H9 (cell line): ENCODE measurements at regions not wholly inside any gene's neighbourhood (a gene's known extent, or its start where the extent isn't known, plus 50 kb on each side); places are given as distances from the start of the nearest gene placed in this dataset.

Experiments
- DNase-seq: peaks from one replicate; pipeline ENCODE4 v3.0.0-alpha.2; 2017
- H2AFZ ChIP-seq: one replicate; pipeline ENCODE4 v1.6.1; 2013; ENCODE audit warnings: mild to moderate bottlenecking, low read length, control low read depth, moderate library complexity
- H2AK5ac ChIP-seq: 2 replicates; pipeline ENCODE4 v1.6.1; 2013; ENCODE audit warnings: low read length, control low read depth, mixed read lengths; ENCODE audit not compliant: insufficient read length
- H2BK120ac ChIP-seq: one replicate; pipeline ENCODE4 v1.6.1; 2013; ENCODE audit warnings: low read depth, mild to moderate bottlenecking, low read length, control low read depth, inconsistent platforms; ENCODE audit not compliant: poor library complexity, severe bottlenecking
- H2BK12ac ChIP-seq: 2 replicates; pipeline ENCODE4 v1.6.1; 2013; ENCODE audit warnings: low read length, control low read depth, mixed read lengths, low read depth; ENCODE audit not compliant: insufficient read length
- H2BK15ac ChIP-seq: 2 replicates; pipeline ENCODE4 v1.6.1; 2013; ENCODE audit warnings: low read depth, low read length, control low read depth
- H2BK20ac ChIP-seq: one replicate; pipeline ENCODE4 v1.6.1; 2013; ENCODE audit warnings: low read depth, mild to moderate bottlenecking, low read length, control low read depth, inconsistent platforms; ENCODE audit not compliant: poor library complexity, severe bottlenecking
- H2BK5ac ChIP-seq: 2 replicates; pipeline ENCODE4 v1.6.1; 2013; ENCODE audit warnings: low read length, control low read depth, mixed read lengths; ENCODE audit not compliant: insufficient read length
- H3K14ac ChIP-seq: 2 replicates; pipeline ENCODE4 v1.6.1; 2013; ENCODE audit warnings: low read length, control low read depth; ENCODE audit not compliant: insufficient read depth
- H3K18ac ChIP-seq: 2 replicates; pipeline ENCODE4 v1.6.1; 2013; ENCODE audit warnings: low read depth, mild to moderate bottlenecking, mixed read lengths, low read length, control low read depth; ENCODE audit not compliant: insufficient read length
- H3K23ac ChIP-seq: 2 replicates; pipeline ENCODE4 v1.6.1; 2013; ENCODE audit warnings: low read length, control low read depth, mixed read lengths, low read depth; ENCODE audit not compliant: insufficient read length
- H3K23me2 ChIP-seq: 2 replicates; pipeline ENCODE4 v1.6.1; 2013; ENCODE audit warnings: low read depth, mild to moderate bottlenecking, mixed read lengths, low read length, control low read depth; ENCODE audit not compliant: insufficient read length, poor library complexity, severe bottlenecking
- H3K27ac ChIP-seq: 2 replicates; pipeline ENCODE4 v1.5.1; 2013; ENCODE audit warnings: low read length, control low read depth, mixed read lengths, low read depth; ENCODE audit not compliant: insufficient read length
- H3K27me3 ChIP-seq: 2 replicates; pipeline ENCODE4 v1.6.1; 2013; ENCODE audit warnings: low read length, control low read depth, inconsistent platforms; ENCODE audit not compliant: insufficient read depth
- H3K4ac ChIP-seq: 2 replicates; pipeline ENCODE4 v1.6.1; 2013; ENCODE audit warnings: low read depth, mild to moderate bottlenecking, control low read depth, inconsistent platforms, low read length, moderate library complexity
- H3K4me1 ChIP-seq: 2 replicates; pipeline ENCODE4 v1.6.1; 2013; ENCODE audit warnings: low read length, control low read depth, inconsistent platforms; ENCODE audit not compliant: insufficient read depth
- H3K4me2 ChIP-seq: 2 replicates; pipeline ENCODE4 v1.6.1; 2013; ENCODE audit warnings: low read length, control low read depth, mixed read lengths; ENCODE audit not compliant: insufficient read length, insufficient read depth
- H3K56ac ChIP-seq: 2 replicates; pipeline ENCODE4 v1.6.1; 2013; ENCODE audit warnings: low read depth, mild to moderate bottlenecking, mixed read lengths, low read length, control low read depth; ENCODE audit not compliant: insufficient read length
- H3K79me1 ChIP-seq: 2 replicates; pipeline ENCODE4 v1.6.1; 2013; ENCODE audit warnings: low read depth, mild to moderate bottlenecking, moderate library complexity, low read length, control low read depth, inconsistent platforms; ENCODE audit not compliant: insufficient read depth, poor library complexity, severe bottlenecking
- H3K79me2 ChIP-seq: 2 replicates; pipeline ENCODE4 v1.6.1; 2013; ENCODE audit warnings: low read length, control low read depth, inconsistent platforms; ENCODE audit not compliant: insufficient read depth
- H3K9ac ChIP-seq: 2 replicates; pipeline ENCODE4 v1.6.1; 2013; ENCODE audit warnings: low read length, control low read depth, mixed read lengths; ENCODE audit not compliant: insufficient read length; ENCODE audit errors: extremely low read depth
- H3K9me3 ChIP-seq: one replicate; pipeline ENCODE4 v1.6.1; 2013; ENCODE audit warnings: low read depth, low read length, inconsistent platforms; ENCODE audit not compliant: control insufficient read depth
- H3T11ph ChIP-seq: one replicate; pipeline ENCODE4 v1.6.1; 2013; ENCODE audit warnings: mild to moderate bottlenecking, low read length, control low read depth, inconsistent platforms
- H4K20me1 ChIP-seq: one replicate; pipeline ENCODE4 v1.6.1; 2013; ENCODE audit not compliant: control insufficient read depth, insufficient read length, insufficient read depth
- H4K5ac ChIP-seq: 2 replicates; pipeline ENCODE4 v1.6.1; 2013; ENCODE audit warnings: low read depth, mild to moderate bottlenecking, mixed read lengths, low read length, control low read depth; ENCODE audit not compliant: insufficient read length
- H4K8ac ChIP-seq: replicated peaks from 2 replicates; pipeline ENCODE4 v1.6.1; 2013; ENCODE audit warnings: low read length, control low read depth, mixed read lengths, low read depth; ENCODE audit not compliant: insufficient read length
- H4K91ac ChIP-seq: 2 replicates; pipeline ENCODE4 v1.6.1; 2013; ENCODE audit warnings: low read depth, mild to moderate bottlenecking, moderate library complexity, mixed read lengths, low read length, control low read depth; ENCODE audit not compliant: insufficient read length
- H3K27ac Mint-ChIP-seq, 3 experiments: 2 replicates in 2 of 3; 3 replicates in 1 of 3; pipeline ENCODE4 v1.8.0; 2020 to 2021; ENCODE audit warnings: mixed read lengths in 3 of 3, mild to moderate bottlenecking in 1 of 3, moderate library complexity in 1 of 3
- H3K27me3 Mint-ChIP-seq: 2 replicates; pipeline ENCODE4 v1.8.0; 2021; ENCODE audit warnings: low read depth, mild to moderate bottlenecking, moderate library complexity, mixed read lengths
- H3K36me3 Mint-ChIP-seq, 3 experiments: 2 replicates in 2 of 3; 3 replicates in 1 of 3; pipeline ENCODE4 v1.8.0; 2020 to 2021; ENCODE audit warnings: low read depth in 3 of 3, mixed read lengths in 3 of 3; ENCODE audit not compliant: insufficient read depth in 1 of 3
- H3K4me1 Mint-ChIP-seq, 2 experiments: 2 replicates each; pipeline ENCODE4 v1.8.0; 2020; ENCODE audit warnings: mixed read lengths in 2 of 2
- H3K4me3 Mint-ChIP-seq, 2 experiments: 2 replicates in 1 of 2; 3 replicates in 1 of 2; pipeline ENCODE4 v1.8.0; 2020 to 2021; ENCODE audit warnings: mild to moderate bottlenecking in 2 of 2, mixed read lengths in 2 of 2, moderate library complexity in 1 of 2
- H3K9me3 Mint-ChIP-seq, 2 experiments: 2 replicates in 1 of 2; 3 replicates in 1 of 2; pipeline ENCODE4 v1.8.0; 2020; ENCODE audit warnings: mild to moderate bottlenecking in 2 of 2, mixed read lengths in 2 of 2, moderate library complexity in 1 of 2
- WGBS: extraction: QIAGEN DNeasy Blood & Tissue Kit; methylation state at CpG from one replicate; pipeline ENCODE4 v1.1.7; 2013; ENCODE audit warnings: missing lambda C conversion rate, low lambda C conversion rate, mixed read lengths; ENCODE audit not compliant: insufficient read length; ENCODE audit errors: extremely low coverage; 5-methylcytosine and 5-hydroxymethylcytosine counted together
- TF ChIP-seq, protein P1 (sequence below): fragments of 200-600 bp; sonication (generic); conservative IDR thresholded peaks from 3 replicates; pipeline ENCODE4 v1.8.0; 2021; ENCODE audit warnings: antibody characterized with exemption, mild to moderate bottlenecking

DNA sequence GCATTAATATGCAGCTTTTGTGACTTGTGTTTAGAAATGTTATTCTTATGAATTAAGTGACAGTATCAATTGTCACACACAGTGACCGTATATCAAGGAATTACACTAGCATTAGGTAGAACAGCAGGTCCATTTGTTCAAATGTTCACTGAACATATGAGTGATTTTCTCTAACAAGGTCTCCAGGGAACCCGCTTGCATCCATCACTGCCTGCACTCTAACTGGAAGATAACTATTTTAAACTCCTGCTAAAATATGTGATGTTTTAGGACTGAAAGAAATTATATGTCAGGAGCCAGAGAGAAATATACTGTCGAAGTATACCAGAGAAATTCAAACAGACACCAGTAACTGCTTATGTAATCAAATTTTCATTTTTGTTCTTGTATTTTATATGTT, 1395.7 kb downstream of the PCDH18 start:
- TF ChIP-seq, protein P1, sequence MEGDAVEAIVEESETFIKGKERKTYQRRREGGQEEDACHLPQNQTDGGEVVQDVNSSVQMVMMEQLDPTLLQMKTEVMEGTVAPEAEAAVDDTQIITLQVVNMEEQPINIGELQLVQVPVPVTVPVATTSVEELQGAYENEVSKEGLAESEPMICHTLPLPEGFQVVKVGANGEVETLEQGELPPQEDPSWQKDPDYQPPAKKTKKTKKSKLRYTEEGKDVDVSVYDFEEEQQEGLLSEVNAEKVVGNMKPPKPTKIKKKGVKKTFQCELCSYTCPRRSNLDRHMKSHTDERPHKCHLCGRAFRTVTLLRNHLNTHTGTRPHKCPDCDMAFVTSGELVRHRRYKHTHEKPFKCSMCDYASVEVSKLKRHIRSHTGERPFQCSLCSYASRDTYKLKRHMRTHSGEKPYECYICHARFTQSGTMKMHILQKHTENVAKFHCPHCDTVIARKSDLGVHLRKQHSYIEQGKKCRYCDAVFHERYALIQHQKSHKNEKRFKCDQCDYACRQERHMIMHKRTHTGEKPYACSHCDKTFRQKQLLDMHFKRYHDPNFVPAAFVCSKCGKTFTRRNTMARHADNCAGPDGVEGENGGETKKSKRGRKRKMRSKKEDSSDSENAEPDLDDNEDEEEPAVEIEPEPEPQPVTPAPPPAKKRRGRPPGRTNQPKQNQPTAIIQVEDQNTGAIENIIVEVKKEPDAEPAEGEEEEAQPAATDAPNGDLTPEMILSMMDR: no peak
- Histone ChIP-seq H3K4me2 (no peak overlapping the region), H2BK12ac (no peak overlapping the region), H4K20me1 (no peaks in the 10 kb centered on the region), H2BK20ac (no peak overlapping the region), H2AK5ac (no peak overlapping the region), H3K4me1 (no peaks in the 10 kb centered on the region), H3K79me1 (no peaks in the 10 kb centered on the region), H3K18ac (no peak overlapping the region), H4K5ac (no peak overlapping the region), H4K91ac (no peak overlapping the region), H2BK120ac (no peak overlapping the region), H3K27me3 (no peaks in the 10 kb centered on the region), H2BK15ac (no peak overlapping the region), H3K23me2 (no peaks in the 10 kb centered on the region), H2BK5ac (no peak overlapping the region), H2AFZ (no peak overlapping the region), H4K8ac (no peak overlapping the region), H3T11ph (no peak overlapping the region), H3K14ac (no peak overlapping the region), H3K9me3 (no peaks in the 10 kb centered on the region), H3K23ac (no peak overlapping the region), H3K4ac (no peak overlapping the region), H3K27ac (no peak overlapping the region), H3K56ac (no peak overlapping the region), H3K9ac (no peak overlapping the region), H3K79me2 (no peaks in the 10 kb centered on the region)
- no peak overlapping the region for H3K27ac Mint-ChIP-seq
- no peaks in the 10 kb centered on the region for H3K9me3 Mint-ChIP-seq
- no peak for DNase-seq
- no peaks in the 10 kb centered on the region for H3K36me3 Mint-ChIP-seq
- H3K27me3 Mint-ChIP-seq: no peaks in the 10 kb centered on the region
- H3K4me3 Mint-ChIP-seq: no peak overlapping the region
- no CpG with 5 or more reads among the region's 3 CpGs for WGBS
- H3K4me1 Mint-ChIP-seq: no peaks in the 10 kb centered on the region
